ENCODE measurements at regions not wholly inside any gene's neighbourhood (a gene's known extent, or its start where the extent isn't known, plus 50 kb on each side); places are given as distances from the start of the nearest gene placed in this dataset.

- H3K9me3 ChIP-seq, result no peaks in the 10 kb centered on the region
- no peak for DNase-seq (ENCODE audit: low spot score)
- no peak for TF ChIP-seq POLR2AphosphoS5 (IDR thresholded peaks at IDR 0.05)
- no peak overlapping the region for H3K4me3 ChIP-seq
- H3K36me3 ChIP-seq, result no peaks in the 10 kb centered on the region
- intact Hi-C loops (cut with DNase I), result no loop called here
- WGBS, result 76% methylated on average over 3 of the region's 3 CpGs
- H3K27ac ChIP-seq, result no peak overlapping the region
- no peaks in the 10 kb centered on the region for H3K4me1 ChIP-seq (replicated peaks)
- no peaks in the 10 kb centered on the region for H3K27me3 ChIP-seq (replicated peaks; ENCODE audit: insufficient read depth)
Measured at GRCh38 chr6:54043360-54043759, 67.9 kb upstream of the MLIP start.

DNA sequence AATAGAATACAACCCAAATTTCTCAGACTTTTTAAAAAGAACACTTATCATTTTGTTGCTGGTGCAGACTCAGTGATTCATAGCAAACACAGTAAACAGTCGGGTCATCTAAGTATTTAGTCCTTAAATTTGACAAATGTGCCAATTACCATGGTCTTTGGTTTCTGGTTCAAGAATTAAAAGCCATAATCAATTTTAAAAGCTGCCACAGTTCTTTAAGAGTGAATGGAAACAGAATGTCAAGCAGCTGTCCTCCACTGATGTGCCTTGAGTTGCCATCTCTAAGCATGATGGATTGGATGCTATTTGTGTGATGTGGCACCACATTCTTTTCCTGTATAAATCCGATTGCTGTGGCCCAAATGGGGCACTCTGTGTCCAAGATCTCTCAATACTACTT lies 67.2 kb upstream of the MLIP start:
- intact Hi-C loops (cut with DNase I), result no loop called here
- H3K4me1 ChIP-seq (replicated peaks), result no peaks in the 10 kb centered on the region
- H3K27ac ChIP-seq, result no peak overlapping the region
- TF ChIP-seq POLR2AphosphoS5 (IDR thresholded peaks at IDR 0.05), result no peak
- TF ChIP-seq, protein P1, sequence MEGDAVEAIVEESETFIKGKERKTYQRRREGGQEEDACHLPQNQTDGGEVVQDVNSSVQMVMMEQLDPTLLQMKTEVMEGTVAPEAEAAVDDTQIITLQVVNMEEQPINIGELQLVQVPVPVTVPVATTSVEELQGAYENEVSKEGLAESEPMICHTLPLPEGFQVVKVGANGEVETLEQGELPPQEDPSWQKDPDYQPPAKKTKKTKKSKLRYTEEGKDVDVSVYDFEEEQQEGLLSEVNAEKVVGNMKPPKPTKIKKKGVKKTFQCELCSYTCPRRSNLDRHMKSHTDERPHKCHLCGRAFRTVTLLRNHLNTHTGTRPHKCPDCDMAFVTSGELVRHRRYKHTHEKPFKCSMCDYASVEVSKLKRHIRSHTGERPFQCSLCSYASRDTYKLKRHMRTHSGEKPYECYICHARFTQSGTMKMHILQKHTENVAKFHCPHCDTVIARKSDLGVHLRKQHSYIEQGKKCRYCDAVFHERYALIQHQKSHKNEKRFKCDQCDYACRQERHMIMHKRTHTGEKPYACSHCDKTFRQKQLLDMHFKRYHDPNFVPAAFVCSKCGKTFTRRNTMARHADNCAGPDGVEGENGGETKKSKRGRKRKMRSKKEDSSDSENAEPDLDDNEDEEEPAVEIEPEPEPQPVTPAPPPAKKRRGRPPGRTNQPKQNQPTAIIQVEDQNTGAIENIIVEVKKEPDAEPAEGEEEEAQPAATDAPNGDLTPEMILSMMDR (IDR thresholded peaks at IDR 0.05), result no peak
- TF ChIP-seq POLR2A (IDR thresholded peaks at IDR 0.05), result no peak
- H3K4me3 ChIP-seq, result no peak overlapping the region
- H3K27me3 ChIP-seq (replicated peaks; ENCODE audit: insufficient read depth), result no peaks in the 10 kb centered on the region
- no peaks in the 10 kb centered on the region for H3K9me3 ChIP-seq
- no peak for DNase-seq (ENCODE audit: low spot score)
- 79% methylated on average over 2 of the region's 2 CpGs for WGBS
- H3K36me3 ChIP-seq, result no peaks in the 10 kb centered on the region

DNA sequence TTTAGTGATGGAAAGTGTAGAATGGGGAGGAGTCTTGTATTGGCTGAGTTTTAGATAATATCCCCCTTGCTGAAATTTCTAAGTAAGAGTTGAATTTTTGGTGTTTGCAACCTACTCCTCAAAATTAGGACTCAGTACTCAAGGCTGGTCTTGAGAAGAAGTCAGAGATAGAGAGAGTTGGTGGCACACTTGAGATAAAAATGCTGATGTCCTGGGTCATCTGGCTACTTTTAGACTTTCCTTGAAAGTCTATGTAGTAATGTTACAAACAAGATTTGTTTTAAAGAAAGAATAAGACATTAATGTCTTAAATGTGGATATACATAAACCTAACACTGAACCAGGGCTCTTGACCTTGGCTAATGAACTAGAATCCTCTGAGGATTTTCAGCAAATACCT lies 62.5 kb upstream of the MLIP start:
- no peak for DNase-seq (ENCODE audit: low spot score)
- Histone ChIP-seq H3K4me1 (replicated peaks) (no peaks in the 10 kb centered on the region), H3K9me3 (no peaks in the 10 kb centered on the region), H3K36me3 (no peaks in the 10 kb centered on the region), H3K4me3 (no peak overlapping the region), H3K27ac (no peak overlapping the region), H3K27me3 (replicated peaks; ENCODE audit: insufficient read depth) (no peaks in the 10 kb centered on the region)
- intact Hi-C loops (cut with DNase I), result no loop called here
- TF ChIP-seq, protein P1 (IDR thresholded peaks at IDR 0.05), result no peak
- TF ChIP-seq POLR2AphosphoS5 (IDR thresholded peaks at IDR 0.05) (no peak), POLR2A (IDR thresholded peaks at IDR 0.05) (no peak)

DNA sequence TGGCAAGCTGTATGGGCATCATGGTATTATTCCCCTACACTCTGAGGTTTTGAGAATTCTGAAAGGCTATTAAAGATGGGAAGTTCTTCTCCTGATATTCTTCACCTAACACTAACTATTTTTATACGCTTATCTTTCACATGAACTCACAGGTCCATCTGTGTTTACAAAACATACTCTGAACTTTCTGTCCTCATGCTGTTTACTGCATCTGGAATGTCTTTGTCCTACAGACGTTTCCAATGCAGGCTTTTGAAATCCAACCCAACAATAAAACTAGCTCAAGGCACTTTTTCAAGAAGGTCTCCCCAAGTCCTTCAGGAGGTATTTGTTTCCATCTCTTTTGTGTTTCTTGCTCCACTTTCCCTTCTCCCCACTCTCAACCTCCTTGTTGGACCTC lies 60.5 kb upstream of the MLIP start:
- Histone ChIP-seq H3K36me3 (no peaks in the 10 kb centered on the region), H3K4me1 (replicated peaks) (no peaks in the 10 kb centered on the region), H3K9me3 (no peaks in the 10 kb centered on the region), H3K27me3 (replicated peaks; ENCODE audit: insufficient read depth) (no peaks in the 10 kb centered on the region), H3K4me3 (no peak overlapping the region), H3K27ac (no peak overlapping the region)
- TF ChIP-seq, protein P1 (IDR thresholded peaks at IDR 0.05), result no peak
- intact Hi-C loops (cut with DNase I), result no loop called here
- 27% methylated on average over 2 of the region's 2 CpGs for WGBS
- DNase-seq (ENCODE audit: low spot score), result no peak

DNA sequence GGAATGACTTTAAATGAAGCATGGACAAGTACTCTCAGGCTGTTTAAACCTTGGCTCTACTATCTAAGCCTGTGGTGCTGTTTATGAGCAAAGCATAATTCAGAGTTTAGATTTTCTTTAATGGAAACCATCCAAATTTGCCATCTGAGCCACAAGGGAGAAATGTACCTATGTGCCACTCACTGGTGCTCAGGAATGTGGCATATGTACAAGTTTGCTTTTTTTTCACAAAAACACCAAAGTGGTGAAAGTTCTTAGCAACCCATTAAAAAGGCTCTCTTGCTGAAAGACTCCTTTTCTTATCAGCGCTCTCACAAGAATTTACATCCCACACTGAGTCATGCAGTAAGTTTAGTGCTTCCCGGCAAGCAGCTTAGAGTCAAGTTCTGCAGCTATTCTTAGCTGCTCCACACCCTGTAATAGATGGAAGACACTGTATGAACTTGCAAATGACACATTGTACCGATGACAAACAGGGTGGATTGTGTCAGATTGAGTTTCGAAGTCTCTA lies 57.3 kb upstream of the MLIP start:
- Histone ChIP-seq H3K36me3 (no peaks in the 10 kb centered on the region), H3K4me1 (replicated peaks) (no peaks in the 10 kb centered on the region), H3K4me3 (no peak overlapping the region), H3K27me3 (replicated peaks; ENCODE audit: insufficient read depth) (no peaks in the 10 kb centered on the region), H3K9me3 (no peaks in the 10 kb centered on the region), H3K27ac (no peak overlapping the region)
- intact Hi-C loops (cut with DNase I), result no loop called here
- TF ChIP-seq POLR2AphosphoS5 (IDR thresholded peaks at IDR 0.05) (no peak), POLR2A (IDR thresholded peaks at IDR 0.05) (no peak)
- TF ChIP-seq, protein P1 (IDR thresholded peaks at IDR 0.05), result no peak
- 8% methylated on average over 4 of the region's 4 CpGs for WGBS
- peak; percentile 28 for DNase-seq (ENCODE audit: low spot score)

Measured in prostate gland (tissue), 2 donors.